HG03135 (cell line): ENCODE measurements at regions not wholly inside any gene's neighbourhood (a gene's known extent, or its start where the extent isn't known, plus 50 kb on each side); places are given as distances from the start of the nearest gene placed in this dataset.
"Not testable (repeated sequence)": the region's sequence is repeated elsewhere in the genome, so short reads cannot be mapped to it uniquely, and the experiment has no call there.

ENCODE experiments used
- ATAC-seq: cut with Tn5 transposase; IDR thresholded peaks from one replicate; pipeline ENCODE4 v1.9.1; 2021; ENCODE audit warnings: mild to moderate bottlenecking, moderate library complexity; ENCODE audit not compliant: unreplicated experiment

DNA sequence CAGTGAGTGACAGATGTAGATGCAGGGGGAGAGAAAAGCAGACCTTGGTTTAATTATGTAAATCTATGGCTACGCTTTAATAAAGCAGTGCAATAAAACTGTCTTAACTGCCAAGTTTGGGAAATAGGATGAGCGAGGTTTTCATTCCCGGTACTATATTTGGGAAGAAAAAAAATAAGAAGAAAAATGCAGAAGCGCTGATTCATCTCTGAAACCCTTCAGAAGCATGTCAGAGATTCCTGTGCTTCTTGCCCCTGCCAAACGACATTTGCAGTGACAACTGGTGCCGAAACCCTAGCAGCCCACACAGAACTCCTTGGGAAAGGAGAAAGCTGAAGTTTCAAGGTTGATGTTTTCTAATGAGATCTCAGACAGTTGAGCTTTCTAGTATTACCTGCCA, 380.7 kb downstream of the REEP3 start:
- no peak for ATAC-seq

DNA sequence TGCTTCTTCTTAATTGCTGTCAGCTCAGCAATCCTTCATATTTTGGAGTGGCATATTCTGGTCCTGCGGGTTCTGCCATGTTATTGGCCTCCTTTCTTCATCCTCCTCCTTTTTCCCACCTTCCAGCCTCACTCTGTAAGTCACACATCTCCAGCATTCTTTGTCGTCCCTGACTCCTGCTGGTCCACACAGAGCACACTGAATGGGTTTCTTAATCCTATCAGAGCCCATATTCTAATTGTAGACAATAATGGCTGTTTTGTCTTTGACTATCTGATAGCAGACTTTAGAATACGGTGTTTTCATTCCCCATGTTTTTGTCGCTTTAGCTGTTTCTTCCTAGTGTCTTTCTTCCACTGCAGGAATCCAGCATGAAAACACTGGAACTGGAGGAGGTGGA, 389.6 kb downstream of the REEP3 start:
- no peak for ATAC-seq

DNA sequence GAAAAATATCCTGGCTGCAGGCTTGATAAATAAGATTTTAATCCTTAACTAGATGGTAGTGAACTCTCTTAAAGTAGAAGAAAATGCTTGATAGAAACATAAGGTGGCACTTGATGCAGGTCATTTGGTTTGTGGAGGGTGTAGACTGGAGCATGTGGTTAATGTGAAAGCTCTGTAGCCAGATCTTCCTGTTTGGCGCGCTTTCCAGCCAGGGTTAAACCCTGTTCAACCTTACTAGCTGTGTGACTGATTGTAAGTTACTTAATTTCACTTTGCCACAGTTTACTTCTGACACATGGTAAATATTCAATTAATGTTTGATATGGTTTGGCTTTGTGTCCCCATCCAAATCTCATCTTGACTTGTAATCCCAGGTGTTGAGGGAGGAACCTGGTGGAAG, 394.0 kb downstream of the REEP3 start:
- ATAC-seq = no peak

GRCh38 chr10:63917363-63917762, 396.2 kb downstream of the REEP3 start:
- ATAC-seq = no peak

GRCh38 chr10:63919575-63920279, 398.5 kb downstream of the REEP3 start:
- no peak for ATAC-seq

DNA sequence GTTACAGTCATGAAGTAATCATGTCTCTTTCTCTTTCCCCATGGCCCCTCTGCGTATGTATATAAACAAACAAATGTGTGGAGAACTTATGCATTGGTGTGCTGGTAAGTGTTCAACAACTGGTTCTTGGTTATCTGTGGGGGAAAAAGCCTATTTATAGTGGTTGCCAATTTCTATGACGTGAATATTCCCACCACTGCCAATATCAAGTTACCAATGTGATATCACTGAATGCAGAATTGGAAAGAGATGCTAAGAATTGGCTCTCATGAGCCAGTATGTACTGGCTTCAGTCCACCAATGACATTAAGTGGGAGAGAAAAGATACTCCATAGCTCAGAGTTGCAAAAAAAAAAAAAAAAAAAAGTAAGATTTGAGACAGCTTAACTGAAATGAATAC, 399.7 kb downstream of the REEP3 start:
- no peak for ATAC-seq

DNA sequence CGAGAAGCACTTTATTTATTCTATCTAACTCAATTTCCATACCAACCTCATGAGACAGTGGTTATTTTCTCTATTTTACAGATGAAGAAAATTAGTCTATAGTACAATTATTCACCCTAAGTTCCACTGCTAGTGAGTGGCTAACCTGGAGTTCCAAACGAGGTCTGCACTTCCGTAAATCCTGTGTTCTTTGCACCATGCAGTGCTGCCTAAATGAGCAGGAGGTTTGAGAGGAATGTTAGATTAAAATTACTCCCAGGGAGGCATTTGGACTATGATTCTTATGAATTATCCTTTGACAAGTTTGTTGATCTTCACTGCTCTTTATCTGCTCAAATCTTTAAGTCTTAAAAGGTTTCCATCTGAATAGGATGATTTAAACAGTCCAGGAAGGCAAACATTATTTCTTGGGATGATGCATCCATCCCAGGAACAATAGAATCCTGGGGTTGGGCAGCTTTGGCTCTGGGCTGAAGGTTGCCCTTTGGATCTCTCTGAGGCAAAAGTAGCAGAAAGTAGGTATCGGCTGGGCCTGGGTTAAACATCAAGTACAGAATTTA, 400.8 kb downstream of the REEP3 start:
- no peak for ATAC-seq

DNA sequence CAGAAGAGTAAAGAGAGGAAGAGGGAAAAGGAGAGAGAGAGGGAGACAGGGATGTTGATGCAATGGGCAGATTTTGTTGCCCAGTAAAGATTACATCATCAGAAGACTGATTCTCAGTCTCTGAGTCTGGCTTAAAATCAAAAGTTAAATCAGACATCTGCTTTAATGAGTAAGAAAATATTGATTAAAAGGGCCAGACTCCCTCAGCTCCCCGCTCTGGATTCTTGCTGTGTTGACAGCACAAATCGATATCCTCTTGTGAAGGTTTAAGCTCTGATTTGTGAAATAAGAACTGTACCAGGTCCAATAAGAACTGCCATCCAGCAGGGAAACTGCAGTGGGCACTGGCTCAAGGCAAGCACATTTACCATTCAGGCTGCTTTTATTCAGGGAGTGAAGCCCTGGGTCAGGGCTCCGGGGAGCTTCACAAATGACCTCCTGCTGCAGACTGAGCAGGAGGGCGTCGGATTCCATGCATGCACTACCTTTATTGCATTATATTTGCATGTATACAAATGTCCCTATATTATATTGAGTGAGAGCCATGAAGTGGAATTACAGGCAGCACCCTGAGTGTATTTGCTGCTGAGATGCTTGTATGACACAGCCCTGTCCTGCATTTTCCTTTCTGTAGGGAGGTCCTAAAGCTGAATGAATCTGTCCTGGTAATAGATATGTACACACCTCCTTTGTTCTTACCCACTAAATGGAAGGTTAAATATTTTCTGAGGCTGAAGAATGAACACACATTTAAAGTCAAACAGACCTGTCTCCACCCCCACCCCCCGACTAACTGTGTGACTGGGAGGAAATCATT, 401.5 kb downstream of the REEP3 start:
- ATAC-seq = no peak

DNA sequence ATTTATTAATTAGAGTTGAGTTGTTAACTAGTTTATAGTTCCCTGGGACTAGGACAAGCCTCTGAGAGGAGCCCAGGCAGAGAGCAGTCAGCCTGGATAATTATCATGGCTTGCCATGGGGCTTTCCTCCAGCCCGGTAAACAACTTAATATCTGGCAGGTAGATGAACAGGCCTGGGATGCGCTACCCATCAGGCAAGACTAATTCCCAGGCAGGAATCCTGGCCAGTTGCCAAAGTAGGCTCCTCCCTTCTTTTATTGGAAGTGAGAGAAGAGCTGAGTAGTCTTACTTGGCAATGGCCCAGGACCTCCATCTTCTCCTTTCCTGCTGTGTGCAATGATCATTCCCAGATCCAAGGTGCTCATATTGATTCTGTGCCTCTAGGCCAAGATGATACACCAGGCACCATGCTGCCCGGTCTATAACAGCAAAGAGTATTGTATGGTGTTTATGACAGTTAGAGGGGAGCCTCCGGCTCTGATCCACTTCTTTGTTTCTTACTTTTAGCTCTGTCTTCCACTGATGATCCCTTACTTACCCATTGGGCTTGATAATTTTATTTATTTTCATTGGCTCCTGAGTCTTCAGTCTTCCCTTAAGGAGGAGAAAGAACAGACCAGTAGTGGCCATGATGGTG, 408.7 kb downstream of the REEP3 start:
- ATAC-seq = no peak

- ATAC-seq = no peak
Observed at GRCh38 chr10:63930584-63930983, 409.4 kb downstream of the REEP3 start.

- ATAC-seq = no peak
Observed at GRCh38 chr10:63935705-63936104, 414.5 kb downstream of the REEP3 start.

DNA sequence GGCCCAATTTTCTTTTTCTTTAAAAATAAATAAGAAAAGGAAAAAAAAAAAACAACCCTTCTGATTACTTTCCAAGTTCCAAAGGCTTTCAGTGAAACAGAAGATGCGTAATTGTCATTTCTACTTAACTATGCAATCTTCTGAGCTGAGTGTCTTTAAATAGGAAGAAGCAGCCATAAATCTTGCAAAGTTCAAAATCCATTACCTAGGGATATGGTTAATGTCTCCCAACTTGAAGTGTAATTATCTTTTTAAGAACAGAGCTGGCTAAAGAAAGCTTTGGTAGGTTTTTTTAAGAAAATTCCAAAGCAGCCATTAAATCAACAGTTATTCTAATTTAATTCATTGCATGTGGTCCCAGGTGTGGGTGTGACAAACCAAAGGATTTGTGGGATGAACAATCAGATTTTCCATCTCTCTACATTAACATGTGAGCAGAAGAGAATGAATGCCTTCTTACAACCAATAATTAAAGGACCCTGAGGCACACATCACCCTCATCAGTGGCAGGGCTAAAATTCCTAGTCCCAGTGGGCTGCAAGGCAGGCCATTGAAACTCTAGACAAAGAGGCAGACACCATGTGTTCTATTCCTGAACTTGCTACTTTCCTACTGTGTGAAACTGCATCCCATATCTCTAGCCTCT, 419.2 kb downstream of the REEP3 start:
- no peak for ATAC-seq

- no peak for ATAC-seq
Observed at GRCh38 chr10:63964406-63964805, 443.2 kb downstream of the REEP3 start.

- no peak for ATAC-seq
Observed at GRCh38 chr10:63965846-63966245, 444.6 kb downstream of the REEP3 start.

GRCh38 chr10:63972949-63973827, 452.0 kb downstream of the REEP3 start:
- no peak for ATAC-seq

- ATAC-seq = peak; percentile 86
Observed at GRCh38 chr10:63976538-63976937, 455.3 kb downstream of the REEP3 start.

- peak; percentile 56 for ATAC-seq
Observed at GRCh38 chr10:63977329-63977923, 456.2 kb downstream of the REEP3 start.

DNA sequence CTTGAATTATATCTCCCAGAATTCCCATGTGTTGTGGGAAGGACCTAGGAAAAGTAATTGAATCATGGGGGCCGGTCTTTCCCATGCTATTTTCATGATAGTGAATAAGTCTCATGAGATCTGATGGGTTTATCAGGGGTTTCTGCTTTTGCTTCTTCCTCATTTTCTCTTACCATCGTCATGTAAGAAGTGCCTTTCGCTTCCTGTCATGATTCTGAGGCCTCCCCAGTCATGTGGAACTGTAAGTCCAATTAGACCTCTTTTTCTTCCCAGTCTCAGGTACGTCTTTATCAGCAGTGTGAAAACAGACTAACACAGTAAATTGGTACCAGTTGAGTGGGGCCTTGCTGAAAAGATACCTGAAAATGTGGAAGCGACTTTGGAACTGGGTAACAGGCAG, 459.7 kb downstream of the REEP3 start:
- ATAC-seq = not testable (repeated sequence)

- not testable (repeated sequence) for ATAC-seq
Observed at GRCh38 chr10:63984061-63984460, 462.9 kb downstream of the REEP3 start.

GRCh38 chr10:63986536-63986935, 465.3 kb downstream of the REEP3 start:
- ATAC-seq = no peak
